Activated CD8-positive, alpha-beta memory T cell treated with anti-CD3 and anti-CD28 coated beads, Interleukin-2, amount 50 U/mL, for 4 hours (primary cell): ENCODE measurements at regions not wholly inside any gene's neighbourhood (a gene's known extent, or its start where the extent isn't known, plus 50 kb on each side); places are given as distances from the start of the nearest gene placed in this dataset.

Source experiments
- DNase-seq: peaks from one replicate; pipeline ENCODE4 v3.0.0-alpha.2; 2020

- no peak for DNase-seq
Observed at GRCh38 chr13:99911965-99912566, 59.5 kb downstream of the ZIC5 start.

- no peak for DNase-seq
Observed at GRCh38 chr13:99911069-99911964, 60.2 kb downstream of the ZIC5 start.

DNA sequence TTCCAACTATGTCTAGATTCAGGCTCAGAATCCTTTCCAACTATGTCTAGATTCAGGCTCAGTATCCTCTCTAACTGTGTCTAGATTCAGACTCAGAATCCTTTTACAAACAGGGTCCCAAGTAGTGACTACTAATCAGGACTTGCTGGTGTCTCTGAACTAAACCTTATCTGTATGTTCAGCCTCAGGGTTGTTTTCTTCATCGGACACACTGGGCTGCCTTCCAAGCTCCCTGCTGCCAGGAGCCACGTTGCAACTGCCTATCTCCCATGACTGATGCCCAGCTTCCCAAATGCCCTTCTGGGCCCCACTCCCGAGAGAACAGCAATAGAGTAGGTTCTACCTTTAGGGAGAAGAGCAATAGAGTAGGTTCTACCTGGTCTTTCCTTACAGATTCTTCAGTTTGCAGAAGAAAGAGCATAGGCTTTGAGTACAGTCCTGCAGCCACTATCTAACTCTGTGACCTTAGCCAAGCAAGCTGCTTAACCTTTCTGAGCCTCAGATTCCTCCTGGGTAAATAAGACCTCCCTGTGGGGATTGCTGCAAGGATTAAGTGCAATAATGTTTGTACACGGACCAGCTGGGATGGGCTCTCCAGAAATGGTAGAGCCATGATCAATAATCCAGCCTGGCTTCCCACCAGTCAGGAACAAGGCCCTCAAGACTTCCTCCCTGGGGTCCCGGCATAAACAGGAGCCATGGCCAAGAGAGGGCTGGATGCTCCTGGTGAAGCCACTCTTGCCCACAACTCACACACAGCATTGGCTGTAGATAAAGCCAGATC, 61.5 kb downstream of the ZIC5 start:
- no peak for DNase-seq

- DNase-seq = no peak
Observed at GRCh38 chr13:99909097-99909835, 62.3 kb downstream of the ZIC5 start.

- no peak for DNase-seq
Observed at GRCh38 chr13:99908140-99908803, 63.3 kb downstream of the ZIC5 start.

- no peak for DNase-seq
Observed at GRCh38 chr13:99907627-99908026, 63.9 kb downstream of the ZIC5 start.

- DNase-seq = no peak
Observed at GRCh38 chr13:99907038-99907437, 64.5 kb downstream of the ZIC5 start.

DNA sequence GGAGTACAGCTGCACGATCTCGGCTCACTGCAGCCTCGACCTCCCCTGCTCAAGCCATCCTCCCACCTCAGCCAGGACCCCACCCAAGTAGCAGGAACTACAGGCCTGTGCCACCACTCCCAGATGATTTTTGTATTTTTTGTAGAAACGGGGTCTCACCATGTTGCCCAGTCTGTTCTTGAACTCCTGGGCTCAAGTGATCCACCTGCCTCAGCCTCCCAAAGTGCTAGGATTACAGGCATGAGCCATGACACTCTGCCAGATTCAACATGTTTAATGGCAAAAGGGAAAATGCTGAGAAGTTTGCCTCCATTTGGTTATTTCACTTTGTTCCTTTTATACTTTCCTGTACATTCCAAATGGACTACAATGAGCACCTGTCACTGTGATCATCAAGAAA, 65.8 kb downstream of the ZIC5 start:
- DNase-seq = no peak

GRCh38 chr13:99905224-99905623, 66.3 kb downstream of the ZIC5 start:
- DNase-seq = no peak

- no peak for DNase-seq
Observed at GRCh38 chr13:99903140-99903539, 68.4 kb downstream of the ZIC5 start.

DNA sequence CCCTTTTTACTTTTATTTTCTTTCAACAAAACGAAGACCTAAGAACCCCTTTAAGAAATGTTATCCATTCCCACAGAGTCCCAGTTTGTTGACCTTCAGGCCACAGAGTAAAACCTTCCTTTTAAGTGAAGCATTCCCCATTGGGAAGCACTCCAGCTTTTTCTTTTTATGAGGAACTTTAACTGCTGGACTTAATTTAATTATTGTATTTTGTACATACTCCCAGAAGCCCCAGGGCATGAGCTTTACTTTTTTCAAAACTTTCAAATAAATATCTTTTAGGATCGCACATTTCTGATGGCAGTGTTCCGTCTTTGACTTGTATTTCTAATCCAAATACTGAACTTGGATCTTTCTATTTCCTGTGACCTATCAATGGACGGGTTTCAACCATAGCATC, 68.9 kb downstream of the ZIC5 start:
- DNase-seq = no peak

DNA sequence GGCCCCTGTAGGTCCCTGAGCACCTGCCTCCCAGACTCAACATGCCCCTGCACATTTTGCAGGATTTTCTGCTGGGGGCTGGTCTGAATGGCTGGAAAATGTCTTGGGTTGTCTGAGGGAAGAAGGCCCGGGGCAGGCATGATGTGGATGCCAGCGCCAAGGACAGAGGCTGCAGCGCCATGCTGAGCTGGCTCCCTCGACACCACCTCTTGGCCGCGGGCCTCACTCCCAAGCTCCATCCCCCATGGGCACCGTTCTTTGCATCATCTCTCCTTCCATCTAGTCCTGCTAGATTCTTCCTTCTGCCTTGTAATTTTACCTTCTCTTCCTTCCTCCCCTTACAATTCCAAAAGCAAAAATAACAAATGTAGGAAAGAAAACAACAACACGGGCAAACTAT, 70.6 kb downstream of the ZIC5 start:
- DNase-seq = no peak

DNA sequence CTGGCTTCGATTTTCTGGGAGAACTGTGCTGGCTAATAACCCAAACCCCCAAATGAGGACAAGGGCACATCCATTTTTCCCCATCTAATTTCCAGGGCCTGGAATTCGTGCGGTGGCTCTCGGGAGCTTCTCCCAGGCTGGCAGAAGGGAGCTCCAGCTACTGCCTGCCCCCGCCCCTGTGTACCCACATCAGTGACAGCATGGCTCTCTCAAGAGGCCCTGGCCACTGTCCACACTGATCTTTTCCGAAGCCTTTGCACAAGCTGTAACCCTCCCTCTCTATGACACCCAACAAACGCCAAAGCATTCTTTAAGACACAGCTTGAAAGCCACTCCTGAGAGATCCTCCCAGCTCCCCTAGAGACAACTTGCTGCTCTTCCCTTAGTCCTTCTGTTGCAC, 73.1 kb downstream of the ZIC5 start:
- DNase-seq = no peak

- no peak for DNase-seq
Observed at GRCh38 chr13:99897076-99897440, 74.5 kb downstream of the ZIC5 start.

DNA sequence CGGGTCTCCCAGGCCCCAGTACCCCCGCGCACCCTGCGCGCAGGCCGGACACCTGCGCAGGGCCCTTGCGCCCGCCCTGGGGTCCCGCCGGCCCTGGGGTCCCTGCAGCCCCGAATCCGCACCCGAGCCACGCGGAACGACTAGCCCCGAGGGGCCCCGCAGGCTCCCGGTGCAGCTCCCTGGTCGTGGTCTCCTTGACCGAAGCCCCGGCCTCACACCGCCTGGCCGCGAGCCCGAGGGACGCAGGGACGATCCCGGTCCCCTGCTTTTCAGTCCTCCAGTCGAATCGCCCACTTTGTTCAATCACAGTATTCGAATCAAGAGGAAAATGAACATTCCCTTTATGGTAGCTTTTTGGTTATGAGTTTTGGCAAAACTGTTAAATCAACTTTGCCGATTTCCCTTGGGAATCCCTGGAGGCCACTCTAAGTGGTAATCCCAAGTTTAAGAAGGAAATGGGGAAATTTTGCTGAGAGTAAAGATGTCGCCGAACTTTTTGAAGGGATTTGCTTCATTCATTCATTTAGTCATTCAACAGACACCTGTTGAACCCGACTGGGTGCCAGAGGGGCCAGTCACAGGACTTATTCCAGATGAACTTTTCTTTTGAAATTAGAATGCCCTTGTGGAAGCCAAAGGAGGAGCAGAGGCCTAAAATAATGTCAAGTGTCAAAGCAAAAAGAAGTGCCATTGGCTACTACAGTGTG, 75.0 kb downstream of the ZIC5 start:
- no peak for DNase-seq

- DNase-seq = no peak
Observed at GRCh38 chr13:99895444-99896368, 75.9 kb downstream of the ZIC5 start.

DNA sequence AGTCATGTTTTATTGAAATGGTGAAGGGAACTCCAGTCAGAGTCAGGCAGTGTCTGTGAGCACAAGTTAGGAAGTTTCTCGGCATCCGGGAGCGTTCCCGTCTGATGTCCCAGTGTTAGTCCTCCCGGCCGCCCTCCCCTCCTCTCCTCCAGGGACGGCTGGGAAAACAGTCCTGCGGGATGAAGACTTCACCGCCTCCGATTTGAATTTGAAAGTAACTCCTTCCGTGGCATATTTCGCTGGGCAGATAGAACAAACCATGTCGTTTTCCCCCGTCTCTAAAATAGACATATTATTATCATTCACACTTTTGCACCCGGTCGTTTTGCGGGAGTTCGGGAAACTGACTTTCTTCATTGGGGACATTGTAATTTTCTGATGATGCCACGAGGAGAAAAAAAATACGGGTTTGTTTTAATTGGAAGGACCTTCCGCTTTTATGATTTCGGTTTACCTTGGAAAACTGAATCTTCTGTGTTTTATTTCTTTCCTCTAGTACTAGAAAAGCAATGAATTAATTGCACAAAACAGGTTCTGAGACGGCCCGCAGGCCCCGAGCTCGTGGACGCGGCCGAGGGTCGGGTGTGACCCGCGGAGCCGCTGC, 76.6 kb downstream of the ZIC5 start:
- no peak for DNase-seq

DNA sequence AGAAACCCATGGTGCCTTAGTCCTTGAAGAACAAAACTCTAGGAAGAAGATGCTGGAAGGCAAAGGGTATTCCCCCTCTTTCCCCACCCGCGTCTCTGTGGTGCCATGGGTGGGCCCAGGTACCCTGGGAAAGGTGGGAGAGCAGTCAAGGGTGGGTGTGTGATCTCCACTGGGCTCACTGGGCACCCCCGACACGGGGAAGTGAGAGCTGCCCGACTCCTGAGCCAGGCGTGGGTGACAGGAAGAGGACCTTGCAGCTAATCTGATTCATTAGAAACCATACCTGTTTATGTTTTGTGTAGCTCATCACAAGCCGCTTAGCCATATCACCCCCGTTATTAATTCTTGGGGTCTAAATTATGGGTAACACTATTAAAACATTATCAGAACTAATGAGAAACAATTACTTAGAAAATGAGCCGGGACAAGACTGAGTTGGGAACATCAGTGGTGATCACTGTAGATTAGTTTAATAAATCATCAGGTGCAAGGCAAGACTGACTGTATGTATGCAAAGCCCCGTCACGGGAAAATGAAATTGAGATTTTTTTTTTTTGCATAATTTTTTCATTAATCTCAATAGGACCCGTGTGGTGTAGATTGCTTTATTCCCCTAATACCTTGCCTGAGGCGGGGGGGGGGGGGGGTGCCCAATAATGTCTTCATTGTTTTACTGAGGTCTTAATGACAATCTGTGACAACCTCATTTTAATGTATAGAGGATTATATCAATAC, 77.3 kb downstream of the ZIC5 start:
- DNase-seq = no peak

DNA sequence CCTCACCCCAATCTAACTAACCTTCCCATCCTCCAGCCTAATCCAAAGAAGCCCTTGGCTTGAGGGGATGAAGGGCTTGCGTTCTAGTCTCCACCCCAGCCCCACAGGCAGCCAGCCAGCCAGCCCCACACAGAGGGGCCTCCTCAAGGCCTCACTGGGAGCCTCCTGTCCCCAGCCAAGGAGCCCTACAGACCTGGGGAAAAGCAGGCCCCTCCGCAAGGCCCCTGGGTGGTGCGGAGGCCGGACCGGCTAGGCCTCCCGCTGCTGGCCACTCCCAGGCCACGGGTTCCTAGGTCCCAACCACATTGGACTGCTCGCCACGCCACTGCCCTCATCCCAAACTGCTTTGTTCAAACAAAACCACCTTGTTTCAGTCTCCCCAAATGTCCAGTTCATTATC, 78.0 kb downstream of the ZIC5 start:
- no peak for DNase-seq
